Epithelial cell of esophagus (primary cell): ENCODE measurements at regions not wholly inside any gene's neighbourhood (a gene's known extent, or its start where the extent isn't known, plus 50 kb on each side); places are given as distances from the start of the nearest gene placed in this dataset.
A peak's percentile ranks its signal among the peaks of the same experiment; 100 is the strongest.
"Not testable (repeated sequence)": the region's sequence is repeated elsewhere in the genome, so short reads cannot be mapped to it uniquely, and the experiment has no call there.

Experiments
- DNase-seq: peaks from one replicate; pipeline ENCODE4 v3.0.0; 2010; ENCODE audit warnings: low read depth
- H3K4me3 ChIP-seq: 2 replicates; pipeline ENCODE4 v1.5.1; 2011; ENCODE audit warnings: mild to moderate bottlenecking, low read length, control low read depth
- CTCF ChIP-seq: IDR thresholded peaks from 2 replicates; pipeline ENCODE4 v1.5.1; 2011; ENCODE audit warnings: low read depth, mild to moderate bottlenecking, low read length, control low read depth, inconsistent platforms; ENCODE audit not compliant: insufficient read depth; ENCODE audit errors: missing control alignments

GRCh38 chr10:30728766-30729165, 99.2 kb upstream of the LYZL2 start:
- H3K4me3 ChIP-seq: no peak overlapping the region
- no peak for TF ChIP-seq CTCF
- DNase-seq: no peak

GRCh38 chr10:30728127-30728526, 98.6 kb upstream of the LYZL2 start:
- no peak for DNase-seq
- no peak overlapping the region for H3K4me3 ChIP-seq
- no peak for TF ChIP-seq CTCF

GRCh38 chr10:30727524-30727923, 98.0 kb upstream of the LYZL2 start:
- no peak overlapping the region for H3K4me3 ChIP-seq
- TF ChIP-seq CTCF: no peak
- DNase-seq: no peak

- TF ChIP-seq CTCF: peak; percentile 68
- H3K4me3 ChIP-seq: not testable (repeated sequence)
- DNase-seq: peak; percentile 68
Measured at GRCh38 chr10:30726783-30727414, 97.3 kb upstream of the LYZL2 start.

- no peak for TF ChIP-seq CTCF
- H3K4me3 ChIP-seq: no peak overlapping the region
- no peak for DNase-seq
Measured at GRCh38 chr10:30725661-30726060, 96.1 kb upstream of the LYZL2 start.

- H3K4me3 ChIP-seq: no peak overlapping the region
- no peak for TF ChIP-seq CTCF
- no peak for DNase-seq
Measured at GRCh38 chr10:30724296-30724695, 94.7 kb upstream of the LYZL2 start.

GRCh38 chr10:30722956-30723620, 93.5 kb upstream of the LYZL2 start:
- DNase-seq: no peak
- no peak overlapping the region for H3K4me3 ChIP-seq
- no peak for TF ChIP-seq CTCF
